ENCODE measurements at regions not wholly inside any gene's neighbourhood (a gene's known extent, or its start where the extent isn't known, plus 50 kb on each side); places are given as distances from the start of the nearest gene placed in this dataset.

DNA sequence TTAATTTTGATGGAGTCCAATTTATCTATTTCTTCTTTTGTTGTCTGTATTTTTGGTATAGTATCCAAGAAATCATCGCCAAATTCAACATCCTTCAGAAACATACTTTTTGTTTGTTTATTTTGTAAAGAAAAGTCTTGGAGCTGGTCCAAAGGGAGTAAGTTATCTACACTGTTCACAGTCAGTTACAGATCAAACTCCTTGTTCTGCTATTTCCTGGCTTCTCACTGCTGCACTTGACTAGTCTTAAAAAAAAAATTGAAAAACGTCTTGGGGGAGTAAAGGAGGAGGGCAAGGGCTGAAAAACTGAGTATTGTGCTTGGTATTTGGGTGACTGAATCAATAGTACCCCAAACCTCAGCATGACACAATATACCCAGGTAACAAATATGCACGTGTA is 105.6 kb downstream of the NFKBIZ start:
- TF ChIP-seq, protein P1, sequence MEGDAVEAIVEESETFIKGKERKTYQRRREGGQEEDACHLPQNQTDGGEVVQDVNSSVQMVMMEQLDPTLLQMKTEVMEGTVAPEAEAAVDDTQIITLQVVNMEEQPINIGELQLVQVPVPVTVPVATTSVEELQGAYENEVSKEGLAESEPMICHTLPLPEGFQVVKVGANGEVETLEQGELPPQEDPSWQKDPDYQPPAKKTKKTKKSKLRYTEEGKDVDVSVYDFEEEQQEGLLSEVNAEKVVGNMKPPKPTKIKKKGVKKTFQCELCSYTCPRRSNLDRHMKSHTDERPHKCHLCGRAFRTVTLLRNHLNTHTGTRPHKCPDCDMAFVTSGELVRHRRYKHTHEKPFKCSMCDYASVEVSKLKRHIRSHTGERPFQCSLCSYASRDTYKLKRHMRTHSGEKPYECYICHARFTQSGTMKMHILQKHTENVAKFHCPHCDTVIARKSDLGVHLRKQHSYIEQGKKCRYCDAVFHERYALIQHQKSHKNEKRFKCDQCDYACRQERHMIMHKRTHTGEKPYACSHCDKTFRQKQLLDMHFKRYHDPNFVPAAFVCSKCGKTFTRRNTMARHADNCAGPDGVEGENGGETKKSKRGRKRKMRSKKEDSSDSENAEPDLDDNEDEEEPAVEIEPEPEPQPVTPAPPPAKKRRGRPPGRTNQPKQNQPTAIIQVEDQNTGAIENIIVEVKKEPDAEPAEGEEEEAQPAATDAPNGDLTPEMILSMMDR (IDR thresholded peaks at IDR 0.05 in 2 of 3, conservative IDR thresholded peaks at IDR 0.05 in 1 of 3; ENCODE audit: borderline replicate concordance in 1 of 3, insufficient read depth in 1 of 3, low read depth in 2 of 3, low read length in 2 of 3), result no peak
- TF ChIP-seq SP1 (IDR thresholded peaks at IDR 0.05; ENCODE audit: low read depth), result no peak
- no peak for TF ChIP-seq EZH2phosphoT487 (IDR thresholded peaks at IDR 0.05; ENCODE audit: borderline replicate concordance)
- no peak for TF ChIP-seq EZH2 (IDR thresholded peaks at IDR 0.05)
- TF ChIP-seq TCF7L2 (IDR thresholded peaks at IDR 0.05; ENCODE audit: borderline replicate concordance, extremely low read depth, insufficient read depth, insufficient read length), result no peak
- no peak for TF ChIP-seq POLR2A (IDR thresholded peaks at IDR 0.05; ENCODE audit: borderline replicate concordance, extremely low read depth, insufficient read depth, insufficient read length)
- no peak for TF ChIP-seq YY1 (IDR thresholded peaks at IDR 0.05; ENCODE audit: extremely low read depth, insufficient replicate concordance, low read depth, low read length)
- TF ChIP-seq POLR2AphosphoS5 (IDR thresholded peaks at IDR 0.05; ENCODE audit: low read depth, low read length), result no peak
- TF ChIP-seq SIN3A (IDR thresholded peaks at IDR 0.05; ENCODE audit: low read depth), result no peak
- TF ChIP-seq SRF (IDR thresholded peaks at IDR 0.05; ENCODE audit: low read depth), result no peak
- TF ChIP-seq ZNF274 (IDR thresholded peaks at IDR 0.05; ENCODE audit: low read depth, low read length), result no peak
- no peak for TF ChIP-seq JUND (IDR thresholded peaks at IDR 0.05)

Measured in HCT116 (cell line).